IMR-90 (cell line): ENCODE measurements at regions not wholly inside any gene's neighbourhood (a gene's known extent, or its start where the extent isn't known, plus 50 kb on each side); places are given as distances from the start of the nearest gene placed in this dataset.

Source experiments
- ATAC-seq: fragments of 200-7000 bp; cut with Tn5 transposase; 2 replicates; pipeline ENCODE4 v1.9.1; 2020; ENCODE audit warnings: low read depth, mild to moderate bottlenecking, moderate library complexity
- BruUV-seq: library from RNA; stranded (reverse); fragments of 400-500 nt; replicated peaks from 2 replicates; lab custom pipeline; 2021; lab: Mats Ljungman, UMichigan
- CTCF ChIA-PET: fragments of 300-600 bp; formaldehyde crosslinking; extraction: SDS; loops from one replicate; lab custom pipeline; 2021; ENCODE audit warnings: antibody characterized with exemption; lab: Yijun Ruan, JAX
- POLR2A ChIA-PET: fragments of 300-600 bp; sonication (Branson Sonifier 250); formaldehyde crosslinking; loops from one replicate; lab custom pipeline; 2022; ENCODE audit warnings: antibody characterized with exemption; ENCODE audit not compliant: unreplicated experiment; lab: Charles Lee
- DNase-seq: peaks from one replicate; pipeline ENCODE4 v3.0.0; 2013
- H2AFZ ChIP-seq: replicated peaks from 2 replicates; pipeline ENCODE3; 2013; ENCODE audit warnings: low read length, mild to moderate bottlenecking; ENCODE audit not compliant: poor library complexity
- H2AK5ac ChIP-seq: 2 replicates; pipeline ENCODE4 v1.6.1; 2013; ENCODE audit warnings: low read depth, low read length, inconsistent platforms
- H2AK9ac ChIP-seq: replicated peaks from 2 replicates; pipeline ENCODE3; 2013; ENCODE audit warnings: mild to moderate bottlenecking, low read depth, low read length, moderate library complexity; ENCODE audit not compliant: poor library complexity
- H2BK120ac ChIP-seq: 2 replicates; pipeline ENCODE4 v1.6.1; 2013; ENCODE audit warnings: low read depth, low read length, inconsistent platforms
- H2BK15ac ChIP-seq: 3 replicates; pipeline ENCODE4 v1.6.1; 2013; ENCODE audit warnings: low read depth, low read length, inconsistent platforms
- H2BK20ac ChIP-seq: 2 replicates; pipeline ENCODE4 v1.6.1; 2013; ENCODE audit warnings: low read depth, mild to moderate bottlenecking, inconsistent platforms, low read length, moderate library complexity
- H2BK5ac ChIP-seq: 2 replicates; pipeline ENCODE4 v1.6.1; 2013; ENCODE audit warnings: mild to moderate bottlenecking, low read depth, low read length, inconsistent platforms; ENCODE audit not compliant: poor library complexity, severe bottlenecking
- H3K14ac ChIP-seq: replicated peaks from 2 replicates; pipeline ENCODE4 v1.6.1; 2013; ENCODE audit warnings: low read depth, low read length, inconsistent platforms
- H3K18ac ChIP-seq: 2 replicates; pipeline ENCODE4 v1.6.1; 2013; ENCODE audit warnings: low read depth, low read length, control low read depth
- H3K23ac ChIP-seq: 2 replicates; pipeline ENCODE4 v1.6.1; 2013; ENCODE audit warnings: low read depth, low read length, inconsistent platforms
- H3K27ac ChIP-seq: 2 replicates; pipeline ENCODE4 v1.5.1; 2013; ENCODE audit warnings: mild to moderate bottlenecking, control low read depth, low read length; ENCODE audit not compliant: insufficient read depth
- H3K27me3 ChIP-seq: 2 replicates; pipeline ENCODE4 v1.6.1; 2013; ENCODE audit warnings: low read length; ENCODE audit not compliant: control insufficient read depth, insufficient read depth
- H3K36me3 ChIP-seq: 2 replicates; pipeline ENCODE4 v1.6.1; 2013; ENCODE audit warnings: low read length, mixed read lengths; ENCODE audit not compliant: control insufficient read depth, insufficient read depth
- H3K4ac ChIP-seq: 2 replicates; pipeline ENCODE4 v1.6.1; 2013; ENCODE audit warnings: low read depth, low read length, inconsistent platforms
- H3K4me1 ChIP-seq: 2 replicates; pipeline ENCODE4 v1.6.1; 2013; ENCODE audit warnings: low read length, mixed read lengths; ENCODE audit not compliant: control insufficient read depth, insufficient read depth
- H3K4me2 ChIP-seq: 2 replicates; pipeline ENCODE4 v1.6.1; 2013; ENCODE audit warnings: low read depth, mild to moderate bottlenecking, control low read depth, low read length, moderate library complexity
- H3K4me3 ChIP-seq: 2 replicates; pipeline ENCODE4 v1.5.1; 2013; ENCODE audit warnings: low read depth, mild to moderate bottlenecking, control low read depth, low read length, moderate library complexity; ENCODE audit not compliant: insufficient read depth
- H3K56ac ChIP-seq: 2 replicates; pipeline ENCODE4 v1.6.1; 2013; ENCODE audit warnings: low read length, inconsistent platforms; ENCODE audit not compliant: insufficient read depth; ENCODE audit errors: extremely low read depth
- H3K79me1 ChIP-seq, 2 experiments: 2 replicates each; pipeline ENCODE4 v1.6.1; 2013; ENCODE audit warnings: low read length in 2 of 2, inconsistent platforms in 1 of 2, low read depth in 1 of 2
- H3K9ac ChIP-seq: 2 replicates; pipeline ENCODE4 v1.6.1; 2013; ENCODE audit warnings: low read depth, low read length, control low read depth
- H3K9me1 ChIP-seq: 2 replicates; pipeline ENCODE4 v1.6.1; 2013; ENCODE audit warnings: low read length, inconsistent platforms; ENCODE audit not compliant: insufficient read depth
- H3K9me3 ChIP-seq: 2 replicates; pipeline ENCODE4 v1.6.1; 2013; ENCODE audit warnings: low read length; ENCODE audit not compliant: control insufficient read depth, insufficient read depth
- H4K20me1 ChIP-seq: 2 replicates; pipeline ENCODE4 v1.6.1; 2013; ENCODE audit warnings: low read length, inconsistent platforms; ENCODE audit not compliant: insufficient read depth
- H4K5ac ChIP-seq: 2 replicates; pipeline ENCODE4 v1.6.1; 2013; ENCODE audit warnings: mild to moderate bottlenecking, low read depth, low read length, control low read depth
- H4K8ac ChIP-seq, 2 experiments: 2 replicates each; pipeline ENCODE4 v1.6.1; 2013; ENCODE audit warnings: low read depth in 2 of 2, low read length in 2 of 2, control low read depth in 1 of 2, inconsistent platforms in 1 of 2
- H4K91ac ChIP-seq: 2 replicates; pipeline ENCODE4 v1.6.1; 2013; ENCODE audit warnings: low read depth, low read length, inconsistent platforms; ENCODE audit not compliant: insufficient read depth
- BHLHE40 ChIP-seq: fragments of 150-350 bp; IDR thresholded peaks from 2 replicates; pipeline ENCODE4 v1.6.1; 2016; ENCODE audit warnings: mild to moderate bottlenecking, low read depth, low read length
- CEBPB ChIP-seq: IDR thresholded peaks from 2 replicates; pipeline ENCODE4 v1.6.1; 2012; ENCODE audit warnings: low read depth, low read length, improper control_type of control experiment
- CHD1 ChIP-seq: IDR thresholded peaks from 2 replicates; pipeline ENCODE4 v1.6.1; 2012; ENCODE audit warnings: low read depth, low read length, improper control_type of control experiment
- FOS ChIP-seq: fragments of 150-350 bp; IDR thresholded peaks from 2 replicates; pipeline ENCODE4 v1.6.1; 2016; ENCODE audit warnings: low read depth, low read length
- MXI1 ChIP-seq: IDR thresholded peaks from 2 replicates; pipeline ENCODE4 v1.6.1; 2012; ENCODE audit warnings: low read depth, mild to moderate bottlenecking, low read length, moderate library complexity, borderline replicate concordance
- NFE2L2 ChIP-seq: fragments of 150-350 bp; IDR thresholded peaks from 2 replicates; pipeline ENCODE4 v1.6.1; 2016; ENCODE audit warnings: low read depth, mild to moderate bottlenecking, low read length
- POLR2A ChIP-seq: IDR thresholded peaks from 2 replicates; pipeline ENCODE4 v1.6.1; 2012; ENCODE audit warnings: mild to moderate bottlenecking, low read depth, low read length
- RAD21 ChIP-seq: IDR thresholded peaks from 2 replicates; pipeline ENCODE4 v1.6.1; 2012; ENCODE audit warnings: low read length, improper control_type of control experiment
- RCOR1 ChIP-seq: IDR thresholded peaks from 2 replicates; pipeline ENCODE4 v1.6.1; 2012; ENCODE audit warnings: mild to moderate bottlenecking, low read length, improper control_type of control experiment; ENCODE audit not compliant: insufficient replicate concordance
- RFX5 ChIP-seq: IDR thresholded peaks from 2 replicates; pipeline ENCODE4 v1.8.0; 2012; ENCODE audit warnings: low read depth, mild to moderate bottlenecking, low read length, moderate library complexity
- SMC3 ChIP-seq: fragments of 150-350 bp; IDR thresholded peaks from 2 replicates; pipeline ENCODE4 v1.6.1; 2016; ENCODE audit warnings: low read depth, mild to moderate bottlenecking, antibody characterized with exemption, low read length, moderate library complexity
- WGBS, 2 experiments: methylation state at CpG; one replicate each; pipeline versions ENCODE4 v1.1.5 to v1.1.7; 2013; ENCODE audit warnings: missing lambda C conversion rate in 2 of 2; ENCODE audit not compliant: insufficient read length in 1 of 2; ENCODE audit errors: extremely low coverage in 2 of 2; 5-methylcytosine and 5-hydroxymethylcytosine counted together
- dilution Hi-C: fragments of 300-500 bp; cut with HindIII; formaldehyde crosslinking; loops from one replicate; pipeline ENCODE4 v1.14.3; 2018; ENCODE audit warnings: low sequenced_read_pairs; ENCODE audit not compliant: unreplicated experiment
- in situ Hi-C: fragments of 300-500 bp; cut with MboI; formaldehyde crosslinking; loops from 3 replicates; pipeline ENCODE4 v1.14.3; 2019; ENCODE audit warnings: low sequenced_read_pairs, inconsistent platforms, mixed read lengths
- intact Hi-C: fragments of 100-400 bp; cut with micrococcal nuclease; formaldehyde crosslinking; loops from 2 replicates; pipeline ENCODE4 v1.10.0; 2022
- TF ChIP-seq, protein P1 (sequence below): conservative IDR thresholded peaks from 2 replicates; pipeline ENCODE4 v1.5.1; 2012; ENCODE audit warnings: mild to moderate bottlenecking, low read depth, low read length, improper control_type of control experiment
- TF ChIP-seq, protein P2 (sequence below): fragments of 150-350 bp; IDR thresholded peaks from 2 replicates; pipeline ENCODE4 v1.6.1; 2017; ENCODE audit warnings: mild to moderate bottlenecking, antibody characterized with exemption, low read length, low read depth
- TF ChIP-seq, protein P3 (sequence below): fragments of 150-350 bp; IDR thresholded peaks from 2 replicates; pipeline ENCODE4 v1.6.1; 2016; ENCODE audit warnings: low read depth, mild to moderate bottlenecking, low read length, moderate library complexity, borderline replicate concordance

DNA sequence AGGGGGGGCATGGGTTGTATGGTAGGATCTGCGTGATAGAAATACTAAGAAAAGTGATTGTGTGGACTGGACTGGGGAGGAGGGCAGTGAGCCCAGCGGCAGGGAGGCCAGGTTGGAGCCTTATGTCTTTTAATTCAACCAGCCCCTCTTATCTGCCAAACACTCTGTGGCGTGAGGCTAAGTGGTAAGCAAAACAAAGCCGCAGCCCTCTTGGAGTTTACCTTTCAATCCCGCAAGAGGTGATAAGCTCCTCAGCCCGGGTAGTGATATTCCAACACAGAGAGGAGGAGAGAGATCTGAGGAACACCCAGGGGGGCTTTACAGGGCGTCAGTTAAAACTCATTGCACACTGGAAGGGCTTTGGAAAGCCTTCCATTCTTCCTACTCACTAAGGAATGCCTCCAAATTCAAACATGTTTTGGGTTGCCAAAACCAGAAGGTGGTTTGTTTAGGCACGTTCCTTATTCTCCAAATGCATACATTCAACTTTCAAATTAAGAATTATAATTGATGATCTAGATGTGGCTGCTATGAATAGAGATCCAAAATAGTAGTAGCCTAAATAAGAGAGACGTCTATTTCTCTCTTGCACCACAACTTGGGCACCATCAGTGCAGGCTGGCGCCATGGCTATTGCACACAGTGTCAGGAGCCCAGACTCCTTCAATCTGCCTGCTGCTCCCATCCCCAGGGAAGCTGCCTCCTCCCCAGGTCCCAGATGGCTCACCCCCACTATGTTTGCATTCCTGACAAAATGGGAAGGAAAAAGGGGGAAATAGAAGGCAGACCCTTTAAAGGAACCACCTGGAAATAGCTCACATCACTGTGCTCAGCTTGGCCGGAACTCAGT is 75.1 kb upstream of the FSTL4 start:
- Histone ChIP-seq H2BK120ac (no peak overlapping the region), H4K8ac (no peak overlapping the region), H3K27ac (no peak overlapping the region), H3K56ac (no peak overlapping the region), H4K5ac (no peak overlapping the region), H4K91ac (no peak overlapping the region), H3K4ac (no peak overlapping the region), H3K36me3 (no peaks in the 10 kb centered on the region), H3K14ac (no peak overlapping the region), H2BK20ac (no peak overlapping the region), H2AK9ac (peak overlapping the region; percentile 70), H3K9me3 (no peaks in the 10 kb centered on the region), H3K9me1 (no peaks in the 10 kb centered on the region), H3K4me2 (no peak overlapping the region), H2AK5ac (no peak overlapping the region), H3K79me1 (no peaks in the 10 kb centered on the region), H2AFZ (no peak overlapping the region), H3K9ac (no peak overlapping the region), H3K23ac (no peak overlapping the region), H4K20me1 (no peaks in the 10 kb centered on the region), H3K4me3 (no peak overlapping the region), H3K18ac (no peak overlapping the region), H3K27me3 (peaks cover 2% of the 10 kb centered on the region; the same call in 1 of the 2 replicates), H2BK5ac (no peak overlapping the region), H3K4me1 (no peaks in the 10 kb centered on the region), H2BK15ac (no peak overlapping the region)
- no peak for DNase-seq
- in situ Hi-C loops: no loop called here
- BruUV-seq: no TSS peak
- 60% methylated on average over 1 of the region's 11 CpGs; no CpG with 5 or more reads in 1 of the 2 experiments for WGBS, 2 experiments
- intact Hi-C loops: no loop called here
- TF ChIP-seq MXI1: no peak
- no peak for TF ChIP-seq BHLHE40
- no peak for TF ChIP-seq SMC3
- no peak for TF ChIP-seq RCOR1
- TF ChIP-seq CEBPB: no peak
- TF ChIP-seq RFX5: no peak
- TF ChIP-seq RAD21: no peak
- TF ChIP-seq, protein P1, sequence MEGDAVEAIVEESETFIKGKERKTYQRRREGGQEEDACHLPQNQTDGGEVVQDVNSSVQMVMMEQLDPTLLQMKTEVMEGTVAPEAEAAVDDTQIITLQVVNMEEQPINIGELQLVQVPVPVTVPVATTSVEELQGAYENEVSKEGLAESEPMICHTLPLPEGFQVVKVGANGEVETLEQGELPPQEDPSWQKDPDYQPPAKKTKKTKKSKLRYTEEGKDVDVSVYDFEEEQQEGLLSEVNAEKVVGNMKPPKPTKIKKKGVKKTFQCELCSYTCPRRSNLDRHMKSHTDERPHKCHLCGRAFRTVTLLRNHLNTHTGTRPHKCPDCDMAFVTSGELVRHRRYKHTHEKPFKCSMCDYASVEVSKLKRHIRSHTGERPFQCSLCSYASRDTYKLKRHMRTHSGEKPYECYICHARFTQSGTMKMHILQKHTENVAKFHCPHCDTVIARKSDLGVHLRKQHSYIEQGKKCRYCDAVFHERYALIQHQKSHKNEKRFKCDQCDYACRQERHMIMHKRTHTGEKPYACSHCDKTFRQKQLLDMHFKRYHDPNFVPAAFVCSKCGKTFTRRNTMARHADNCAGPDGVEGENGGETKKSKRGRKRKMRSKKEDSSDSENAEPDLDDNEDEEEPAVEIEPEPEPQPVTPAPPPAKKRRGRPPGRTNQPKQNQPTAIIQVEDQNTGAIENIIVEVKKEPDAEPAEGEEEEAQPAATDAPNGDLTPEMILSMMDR: no peak
- no peak for TF ChIP-seq POLR2A
- TF ChIP-seq NFE2L2: no peak
- TF ChIP-seq FOS: no peak
- TF ChIP-seq CHD1: no peak
- TF ChIP-seq, protein P2, sequence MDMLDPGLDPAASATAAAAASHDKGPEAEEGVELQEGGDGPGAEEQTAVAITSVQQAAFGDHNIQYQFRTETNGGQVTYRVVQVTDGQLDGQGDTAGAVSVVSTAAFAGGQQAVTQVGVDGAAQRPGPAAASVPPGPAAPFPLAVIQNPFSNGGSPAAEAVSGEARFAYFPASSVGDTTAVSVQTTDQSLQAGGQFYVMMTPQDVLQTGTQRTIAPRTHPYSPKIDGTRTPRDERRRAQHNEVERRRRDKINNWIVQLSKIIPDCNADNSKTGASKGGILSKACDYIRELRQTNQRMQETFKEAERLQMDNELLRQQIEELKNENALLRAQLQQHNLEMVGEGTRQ: no peak
- TF ChIP-seq, protein P3, sequence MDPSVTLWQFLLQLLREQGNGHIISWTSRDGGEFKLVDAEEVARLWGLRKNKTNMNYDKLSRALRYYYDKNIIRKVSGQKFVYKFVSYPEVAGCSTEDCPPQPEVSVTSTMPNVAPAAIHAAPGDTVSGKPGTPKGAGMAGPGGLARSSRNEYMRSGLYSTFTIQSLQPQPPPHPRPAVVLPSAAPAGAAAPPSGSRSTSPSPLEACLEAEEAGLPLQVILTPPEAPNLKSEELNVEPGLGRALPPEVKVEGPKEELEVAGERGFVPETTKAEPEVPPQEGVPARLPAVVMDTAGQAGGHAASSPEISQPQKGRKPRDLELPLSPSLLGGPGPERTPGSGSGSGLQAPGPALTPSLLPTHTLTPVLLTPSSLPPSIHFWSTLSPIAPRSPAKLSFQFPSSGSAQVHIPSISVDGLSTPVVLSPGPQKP: no peak
- ChIA-PET CTCF (no interaction called here), POLR2A (no interaction called here)
- dilution Hi-C loops: no loop called here
- ATAC-seq: no peak
